NCI-H345 (cell line): ENCODE measurements at regions not wholly inside any gene's neighbourhood (a gene's known extent, or its start where the extent isn't known, plus 50 kb on each side); places are given as distances from the start of the nearest gene placed in this dataset.
A peak's percentile ranks its signal among the peaks of the same experiment; 100 is the strongest.
"Not testable (repeated sequence)": the region's sequence is repeated elsewhere in the genome, so short reads cannot be mapped to it uniquely, and the experiment has no call there.

ENCODE experiments used
- DNase-seq: peaks from one replicate; lab custom pipeline; 2025; lab: John Stamatoyannopoulos, UW

DNA sequence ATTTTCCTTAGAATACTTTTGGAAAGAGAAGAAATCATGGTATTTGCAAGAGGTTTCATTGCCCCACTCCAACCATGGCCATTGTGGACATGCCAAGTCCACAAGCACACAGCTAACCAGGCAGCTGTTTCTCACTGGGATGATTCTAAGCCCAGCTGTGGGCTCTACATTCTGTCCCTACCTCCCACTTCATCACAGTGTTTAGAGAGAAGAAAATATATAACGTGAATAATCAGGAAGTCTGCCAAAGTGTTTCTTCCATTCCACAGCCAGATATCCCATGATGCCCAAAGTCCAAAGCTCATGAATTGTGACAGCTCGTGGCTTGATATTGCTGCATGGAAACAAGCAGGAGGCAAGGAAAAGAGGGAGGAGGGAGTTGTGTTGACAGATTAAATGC, 433.7 kb upstream of the GYPC start:
- no peak for DNase-seq

DNA sequence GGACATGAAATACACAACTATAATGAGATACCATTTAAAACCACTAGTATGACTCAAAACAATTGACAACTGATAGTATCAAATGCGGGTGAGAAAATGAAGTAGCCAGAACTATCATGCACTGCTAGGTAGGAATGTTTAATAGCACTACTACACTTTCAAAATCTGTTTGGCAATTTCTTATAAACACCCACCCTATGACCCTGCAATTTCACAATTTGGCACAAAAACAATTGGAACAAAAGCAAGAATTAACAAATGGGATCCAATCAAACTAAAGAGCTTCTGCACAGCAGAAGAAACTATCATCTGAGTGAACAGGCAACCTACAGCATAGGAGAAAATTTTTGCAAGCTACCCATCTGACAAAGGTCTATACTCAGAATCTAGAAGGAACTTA, 431.2 kb upstream of the GYPC start:
- DNase-seq: no peak

DNA sequence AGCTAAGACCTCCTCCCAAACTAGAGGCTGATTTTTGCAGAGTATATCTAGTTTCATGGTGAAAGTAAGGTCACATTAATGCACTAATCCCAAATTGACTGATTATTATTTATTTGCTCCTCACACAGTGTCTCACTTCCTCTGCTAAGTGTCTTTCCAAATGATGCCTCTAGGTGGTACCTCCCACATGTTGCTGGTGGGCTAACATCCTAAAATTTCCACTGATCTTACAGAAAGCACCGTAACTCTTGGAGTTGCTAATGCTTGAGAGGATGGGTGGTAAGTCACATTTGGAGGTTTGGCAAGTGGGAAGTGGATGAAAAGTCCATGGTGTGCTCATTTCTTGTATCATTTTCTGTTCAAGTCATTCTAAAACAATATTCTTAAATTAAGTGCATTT, 428.7 kb upstream of the GYPC start:
- no peak for DNase-seq

DNA sequence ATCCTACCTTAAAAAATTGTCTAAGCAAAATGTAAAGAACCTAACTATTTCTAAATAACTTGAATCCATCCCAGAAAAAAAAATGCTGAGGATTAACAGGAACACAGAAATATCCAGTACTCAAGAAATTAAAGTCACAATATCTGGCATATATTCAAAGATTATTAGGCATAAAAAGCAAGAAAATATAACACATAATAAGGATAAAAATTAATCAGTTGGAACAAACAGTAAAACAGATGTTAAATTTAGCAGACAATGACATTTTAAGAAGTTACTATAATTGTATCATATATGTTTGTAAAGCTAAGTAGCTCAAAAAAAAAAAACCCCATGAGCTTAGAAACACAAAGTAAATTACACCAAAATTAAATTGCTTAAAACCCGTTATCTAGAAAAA, 427.4 kb upstream of the GYPC start:
- no peak for DNase-seq

DNA sequence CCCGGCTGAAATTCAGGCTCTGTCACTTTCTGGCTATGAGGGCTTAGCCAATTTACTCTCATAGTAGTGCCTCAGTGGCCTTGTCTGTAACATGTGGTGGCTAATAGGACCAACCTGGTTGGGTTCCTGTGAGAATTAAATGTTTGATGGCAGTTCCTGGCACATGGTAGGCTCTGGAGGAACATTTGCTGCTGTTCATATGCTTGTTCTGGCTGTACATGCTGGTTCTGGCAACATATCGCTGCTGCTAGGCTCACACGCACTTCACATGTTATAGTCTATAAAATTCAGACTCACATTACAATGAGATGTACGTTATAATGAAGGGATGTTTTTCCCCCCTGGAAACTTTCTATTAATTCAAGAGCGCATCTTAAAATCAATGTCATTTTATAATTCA, 417.7 kb upstream of the GYPC start:
- DNase-seq: no peak

DNA sequence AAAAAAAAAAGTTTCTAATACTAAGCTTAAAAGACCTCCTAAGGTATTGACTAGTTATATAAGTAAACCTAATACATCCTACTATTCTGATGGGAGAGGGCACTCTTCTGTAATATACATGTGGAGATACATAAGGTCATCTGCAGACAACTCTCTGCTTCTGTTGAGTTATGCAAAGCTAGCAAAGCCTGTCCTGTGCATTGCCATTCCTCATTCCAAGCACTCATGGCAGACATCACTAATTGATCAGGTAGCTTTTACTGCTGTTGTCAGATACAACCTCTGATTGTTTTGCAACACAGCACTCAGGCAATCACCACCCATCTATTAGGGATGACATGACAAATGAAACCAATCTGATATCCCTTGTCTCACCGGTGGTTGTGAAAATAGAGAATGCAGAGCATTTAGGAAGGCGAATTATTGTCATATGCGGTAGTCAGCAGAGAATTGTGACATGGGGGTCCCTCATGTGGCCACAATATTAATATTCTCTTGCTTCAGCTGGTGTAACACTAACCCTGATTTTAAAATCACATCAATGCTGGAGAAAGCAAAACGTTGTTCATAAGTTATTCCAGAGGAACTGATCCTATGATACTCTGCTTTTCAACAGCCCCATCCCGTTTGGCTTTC, 416.5 kb upstream of the GYPC start:
- no peak for DNase-seq

DNA sequence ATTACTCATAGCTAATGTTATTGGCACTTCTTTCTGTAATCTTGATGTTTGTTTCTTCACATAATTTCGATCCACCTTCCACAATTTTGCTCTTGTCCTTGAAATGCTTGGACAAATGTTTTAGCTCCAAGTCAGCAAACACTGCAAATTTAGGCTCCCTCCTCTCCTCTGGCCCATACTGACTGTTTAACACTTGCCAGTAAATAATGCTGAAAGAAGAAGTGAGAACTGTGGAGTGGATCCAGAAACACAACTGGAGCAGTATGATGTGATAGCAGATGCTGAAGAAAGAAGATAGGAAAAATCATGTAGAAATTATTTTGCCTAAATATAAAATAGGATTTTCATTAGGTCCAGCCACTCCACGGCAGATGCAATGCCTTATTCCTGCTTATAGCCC, 415.0 kb upstream of the GYPC start:
- no peak for DNase-seq

DNA sequence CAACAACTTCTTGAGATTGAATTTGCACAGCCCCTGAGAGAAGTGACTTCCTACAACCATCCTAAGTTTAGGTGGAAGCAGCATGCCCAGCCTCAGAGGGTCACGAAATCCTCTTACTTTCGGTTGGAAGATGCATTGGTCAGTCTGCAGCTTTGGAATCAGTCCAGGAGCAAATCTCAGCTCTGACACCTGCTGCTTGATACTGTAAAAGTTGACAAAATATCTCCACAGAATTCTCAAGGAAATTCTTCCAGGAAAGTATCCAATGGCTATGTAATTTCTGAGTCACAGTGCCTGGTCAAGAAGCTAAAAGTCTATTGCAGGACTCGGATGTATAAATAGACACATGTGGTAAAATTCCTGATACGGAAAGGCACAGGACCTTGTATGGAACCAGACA, 414.5 kb upstream of the GYPC start:
- DNase-seq: no peak

DNA sequence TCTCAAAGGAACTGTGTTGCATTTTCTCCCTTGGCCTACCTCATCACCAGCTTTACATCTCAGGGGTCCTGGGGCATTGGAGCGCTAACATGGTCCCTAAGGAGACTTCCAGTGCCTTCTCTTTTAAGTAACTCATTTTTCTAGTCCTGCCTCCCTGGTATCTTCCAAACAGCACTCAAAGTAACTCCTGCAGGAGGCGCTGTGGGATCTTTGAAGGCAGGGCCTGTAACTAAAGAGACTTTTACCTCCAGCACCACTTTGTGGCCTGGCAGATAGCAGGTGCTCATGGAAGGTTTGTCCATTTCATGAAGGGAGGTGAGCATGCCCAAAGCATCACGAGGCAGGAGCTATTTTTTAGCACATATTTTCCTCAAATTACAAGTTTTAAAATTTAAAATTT, 411.0 kb upstream of the GYPC start:
- peak; percentile 1 for DNase-seq

DNA sequence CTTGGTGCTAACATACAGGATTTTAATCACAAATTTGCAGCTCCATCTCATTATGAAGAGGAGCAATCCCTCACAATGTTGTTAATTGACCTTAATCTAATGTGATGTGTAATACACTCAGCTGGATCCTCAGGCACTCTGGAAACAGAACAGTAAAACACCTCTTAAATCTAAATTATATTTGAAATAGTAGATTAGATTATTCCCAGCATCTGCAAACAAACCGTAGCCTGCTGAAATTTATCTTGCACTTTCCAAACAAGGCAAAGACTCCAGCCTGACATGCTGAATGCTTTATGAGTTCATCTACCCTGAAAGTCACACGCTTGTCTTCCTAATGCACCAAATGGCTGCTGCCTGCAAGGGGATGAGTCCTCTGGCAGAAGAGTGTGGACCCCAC, 402.3 kb upstream of the GYPC start:
- no peak for DNase-seq

DNA sequence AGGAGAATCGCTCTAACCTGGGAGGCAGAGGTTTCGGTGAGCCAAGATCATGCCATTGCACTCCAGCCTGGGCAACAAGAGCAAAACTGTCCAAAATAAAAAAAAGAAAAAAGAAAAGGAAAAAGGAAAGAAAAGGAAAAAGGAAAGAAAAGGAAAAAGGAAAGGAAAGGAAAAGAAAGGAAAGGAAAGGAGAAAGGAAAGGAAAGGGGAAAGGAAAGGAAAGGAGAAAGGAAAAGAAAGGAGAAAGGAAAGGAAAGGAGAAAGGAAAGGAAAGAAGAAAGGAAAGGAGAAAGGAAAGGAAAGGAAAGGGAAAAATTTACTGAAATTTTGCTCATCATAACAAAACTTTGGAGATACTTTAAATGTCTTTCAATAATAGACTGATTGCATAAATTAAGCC, 391.3 kb upstream of the GYPC start:
- no peak for DNase-seq

DNA sequence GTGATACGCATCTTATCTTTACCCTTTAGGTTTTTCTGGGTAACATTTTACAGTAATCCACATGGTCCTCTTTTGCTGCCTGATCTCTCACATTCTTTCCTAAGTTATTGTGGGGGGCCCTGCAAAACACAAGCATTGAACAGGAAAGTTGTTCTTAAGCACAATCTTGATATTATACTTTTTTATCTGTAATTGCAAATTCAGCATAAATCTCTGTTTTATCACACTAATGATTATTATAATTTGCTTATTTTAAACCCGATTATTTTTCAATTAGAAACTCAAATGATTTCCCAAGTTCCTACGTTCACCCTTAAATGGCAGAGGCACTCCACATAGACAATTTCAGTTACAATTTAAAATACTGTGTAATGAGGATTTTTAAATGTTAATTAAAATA, 386.0 kb upstream of the GYPC start:
- no peak for DNase-seq

DNA sequence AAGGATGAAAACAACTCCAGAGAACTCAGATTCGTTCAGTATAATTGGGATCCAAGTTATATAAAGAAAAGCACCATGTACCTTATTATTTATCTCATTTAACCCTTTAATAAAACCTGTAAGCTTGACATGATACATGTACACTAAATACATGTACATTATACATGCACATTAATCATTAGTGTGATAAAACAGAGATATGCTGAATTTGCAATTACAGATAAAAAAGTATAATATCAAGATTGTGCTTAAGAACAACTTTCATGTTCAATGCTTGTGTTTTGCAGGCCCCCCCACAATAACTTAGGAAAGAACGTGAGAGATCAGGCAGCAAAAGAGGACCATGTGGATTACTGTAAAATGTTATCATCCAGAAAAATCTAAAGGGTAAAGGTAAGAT, 385.4 kb upstream of the GYPC start:
- DNase-seq: no peak

DNA sequence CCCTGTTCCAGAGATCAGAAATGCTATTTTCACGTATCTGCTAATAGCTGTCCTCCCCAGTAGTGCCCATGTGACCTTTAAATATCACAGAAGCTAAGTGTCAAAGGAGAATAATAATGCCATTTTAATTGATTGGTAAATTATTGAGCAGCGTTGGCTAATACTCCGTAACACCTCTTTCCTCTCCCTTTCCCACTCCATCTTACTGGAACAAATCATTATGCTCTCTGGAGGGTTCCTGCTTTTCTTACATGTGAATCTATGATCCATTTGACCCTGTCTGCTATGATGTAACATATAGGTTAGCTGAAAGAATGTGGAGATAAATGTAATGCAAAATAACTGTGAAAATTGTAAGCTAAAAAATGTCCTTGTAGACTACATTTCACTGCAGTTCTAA, 383.6 kb upstream of the GYPC start:
- DNase-seq: no peak

DNA sequence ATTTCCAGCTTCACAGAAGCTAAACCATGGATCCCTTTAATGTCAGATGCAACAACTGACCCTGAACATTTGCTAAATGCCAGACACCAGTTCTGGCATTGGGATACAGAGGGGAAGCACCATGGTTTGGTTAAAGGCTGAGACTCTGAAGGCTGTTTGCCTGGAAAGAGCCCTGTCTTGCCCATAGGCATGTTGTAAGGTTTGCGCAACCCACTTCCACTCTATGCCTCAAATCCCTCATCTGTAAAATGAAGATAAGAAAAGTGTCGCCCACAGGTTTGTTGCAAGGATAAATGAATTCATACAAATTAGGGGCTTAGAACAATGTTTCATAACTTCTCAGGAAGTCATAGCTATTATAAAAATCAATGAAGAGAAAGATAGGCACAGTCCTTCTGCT, 380.9 kb upstream of the GYPC start:
- no peak for DNase-seq

DNA sequence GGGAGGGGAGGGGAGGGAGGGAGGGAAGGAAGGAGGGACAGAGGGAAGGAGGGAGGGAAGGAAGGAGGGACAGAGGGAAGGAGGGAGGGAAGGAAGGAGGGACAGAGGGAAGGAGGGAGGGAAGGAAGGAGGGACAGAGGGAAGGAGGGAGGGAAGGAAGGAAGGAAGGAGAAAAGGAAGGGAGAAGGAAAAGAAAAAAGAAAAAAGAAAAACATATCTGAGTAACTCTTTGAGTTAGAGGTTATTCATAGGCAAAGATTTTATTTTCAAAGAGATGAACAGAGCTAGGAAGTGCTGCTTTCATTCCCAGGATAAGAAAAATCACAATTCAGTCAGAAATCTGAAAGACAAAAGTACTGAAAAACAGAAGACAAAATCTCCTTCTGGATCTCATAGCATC, 379.7 kb upstream of the GYPC start:
- not testable (repeated sequence) for DNase-seq

DNA sequence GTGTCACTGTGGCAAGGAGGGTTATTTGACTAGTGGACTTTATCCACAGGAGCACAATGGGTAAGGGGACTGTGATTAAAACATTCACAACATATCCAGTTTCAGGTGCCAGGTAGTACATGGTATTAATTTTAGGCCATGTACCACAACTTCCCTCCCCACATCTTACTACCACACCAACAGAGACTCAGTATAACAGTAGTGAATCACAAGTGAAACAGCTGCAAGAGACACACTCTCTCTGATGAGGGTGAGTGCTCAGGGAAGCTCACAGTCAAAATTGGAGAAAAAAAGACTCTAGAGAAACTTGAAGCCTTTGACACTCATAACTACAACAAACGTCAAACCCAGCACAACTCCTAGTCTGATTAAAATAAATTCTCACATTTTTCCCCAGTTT, 367.6 kb upstream of the GYPC start:
- DNase-seq: no peak

DNA sequence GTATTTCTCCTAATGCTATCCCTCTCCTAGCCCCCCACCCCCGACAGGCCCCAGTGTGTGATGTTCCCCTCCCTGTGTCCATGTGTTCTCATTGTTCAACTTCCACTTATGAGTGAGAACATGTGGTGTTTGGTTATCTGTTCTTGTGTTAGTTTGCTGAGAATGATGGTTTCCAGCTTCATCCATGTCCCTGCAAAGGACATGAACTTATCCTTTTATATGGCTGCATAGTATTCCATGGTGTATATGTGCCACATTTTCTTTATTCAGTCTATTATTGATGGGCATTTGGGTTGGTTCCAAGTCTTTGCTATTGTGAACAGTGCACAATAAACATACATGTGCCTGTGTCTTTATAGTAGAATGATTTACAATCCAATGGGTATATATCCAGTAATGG, 362.0 kb upstream of the GYPC start:
- not testable (repeated sequence) for DNase-seq

DNA sequence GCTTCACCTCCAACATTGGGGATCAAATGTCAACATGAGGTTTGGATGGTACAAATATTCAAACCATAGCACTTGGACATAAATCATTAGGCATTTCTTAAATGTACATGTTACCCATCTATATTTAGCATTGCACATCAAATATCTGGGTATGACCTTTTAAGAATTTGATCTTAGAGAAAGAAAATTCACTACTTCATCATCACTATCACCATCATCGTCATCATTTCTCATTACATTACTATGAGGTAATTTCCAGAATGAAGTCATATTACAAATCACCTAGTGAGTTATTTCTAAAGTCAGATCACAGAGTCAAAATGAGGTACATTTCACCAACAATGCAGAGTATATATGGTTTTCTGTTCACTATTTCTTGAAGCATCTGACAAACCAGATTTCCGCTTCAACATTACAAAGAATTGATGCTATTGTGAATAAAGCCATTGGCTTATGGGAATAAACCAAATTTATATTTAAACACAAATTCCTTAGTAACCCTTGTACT, 356.4 kb upstream of the GYPC start:
- DNase-seq: no peak

DNA sequence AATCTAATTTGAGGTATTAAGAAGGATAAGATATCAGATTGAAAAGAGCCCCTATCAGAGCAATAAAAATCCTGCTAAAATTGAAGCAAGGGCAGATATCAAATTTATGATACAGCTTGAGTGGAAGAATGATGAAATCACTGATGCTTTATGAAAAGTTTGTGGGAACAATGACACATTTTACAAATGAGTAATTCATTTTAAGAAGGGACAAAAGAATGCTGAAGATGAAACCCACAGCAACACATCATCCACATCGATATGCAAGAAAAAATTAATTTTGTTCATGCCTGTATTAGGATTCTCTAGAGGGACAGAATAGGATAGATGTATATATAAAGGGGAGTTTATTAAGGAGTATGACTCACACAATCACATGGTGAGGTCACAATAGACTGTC, 355.6 kb upstream of the GYPC start:
- DNase-seq: no peak

DNA sequence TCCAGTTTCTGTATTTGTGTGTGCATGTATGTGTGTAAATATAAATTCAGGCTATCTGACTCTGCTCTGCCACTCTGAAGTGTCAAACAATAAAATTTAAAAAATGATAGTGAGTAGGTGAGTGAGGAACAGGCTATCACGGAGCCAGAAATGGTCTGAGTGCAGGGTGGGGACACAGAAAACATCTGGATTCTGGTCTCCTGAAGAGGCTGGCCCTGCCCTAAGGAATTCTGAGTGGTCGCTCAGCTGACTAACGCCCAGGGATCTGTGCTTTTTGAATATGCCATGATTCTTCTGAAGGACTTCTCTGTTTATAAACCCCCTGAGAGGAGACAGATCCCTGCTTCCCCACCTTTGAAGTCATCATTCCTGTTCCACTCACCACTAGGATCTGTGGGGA, 353.9 kb upstream of the GYPC start:
- no peak for DNase-seq

DNA sequence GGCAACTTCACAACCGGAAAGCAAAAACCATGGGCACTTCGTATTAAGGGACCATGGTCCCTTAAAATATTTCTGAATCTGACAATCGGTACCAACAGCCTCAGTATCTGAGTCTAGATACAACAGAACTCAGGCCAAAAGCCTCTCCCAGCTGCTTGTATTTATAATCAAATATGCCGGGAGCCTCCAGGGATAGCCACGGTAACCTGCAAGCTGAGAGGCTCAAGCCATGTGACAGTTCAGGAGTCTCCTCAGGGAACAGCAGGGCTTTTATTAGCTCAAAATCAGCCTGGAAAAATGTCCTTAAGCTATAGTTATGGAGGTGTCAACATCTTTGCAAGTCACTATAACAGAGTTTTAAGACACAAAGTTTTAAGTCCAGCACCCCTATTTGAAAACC, 352.8 kb upstream of the GYPC start:
- DNase-seq: no peak

DNA sequence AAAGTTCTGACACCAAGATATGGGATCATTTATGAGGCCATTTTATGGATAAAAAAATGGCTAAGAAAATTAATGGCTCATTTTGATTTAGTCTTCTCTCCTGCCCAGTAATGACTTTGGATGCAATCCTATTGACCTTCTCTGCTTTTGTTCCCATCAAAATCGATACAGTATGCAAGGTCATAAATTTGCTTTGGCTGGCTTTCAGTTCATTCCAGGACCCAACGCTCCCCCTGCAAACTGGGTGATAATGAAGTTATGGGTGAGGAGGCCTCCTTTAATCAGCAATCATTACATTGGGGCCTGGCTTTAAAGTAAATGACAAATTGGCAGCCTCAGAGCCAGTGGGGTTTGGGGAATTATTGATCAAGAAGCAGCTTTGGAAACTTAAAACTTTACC, 351.8 kb upstream of the GYPC start:
- no peak for DNase-seq

DNA sequence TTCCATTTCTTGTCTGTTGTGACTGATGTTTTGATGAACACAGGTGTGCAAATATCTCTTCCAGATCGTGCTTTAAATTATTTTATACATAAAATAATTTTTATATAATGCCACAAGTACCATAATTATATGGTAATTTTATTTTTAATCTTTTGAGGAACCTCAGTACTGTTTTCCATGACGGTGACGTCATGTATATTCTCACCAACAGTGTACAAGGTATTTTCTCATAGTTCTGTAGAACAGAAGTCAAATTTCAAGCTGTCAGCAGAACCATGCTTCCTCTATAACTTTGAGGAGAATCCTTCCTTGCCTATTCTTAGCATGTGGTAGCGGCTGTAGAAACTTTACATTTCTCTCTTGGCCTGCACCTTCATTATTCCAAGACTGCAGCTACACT, 349.4 kb upstream of the GYPC start:
- no peak for DNase-seq

DNA sequence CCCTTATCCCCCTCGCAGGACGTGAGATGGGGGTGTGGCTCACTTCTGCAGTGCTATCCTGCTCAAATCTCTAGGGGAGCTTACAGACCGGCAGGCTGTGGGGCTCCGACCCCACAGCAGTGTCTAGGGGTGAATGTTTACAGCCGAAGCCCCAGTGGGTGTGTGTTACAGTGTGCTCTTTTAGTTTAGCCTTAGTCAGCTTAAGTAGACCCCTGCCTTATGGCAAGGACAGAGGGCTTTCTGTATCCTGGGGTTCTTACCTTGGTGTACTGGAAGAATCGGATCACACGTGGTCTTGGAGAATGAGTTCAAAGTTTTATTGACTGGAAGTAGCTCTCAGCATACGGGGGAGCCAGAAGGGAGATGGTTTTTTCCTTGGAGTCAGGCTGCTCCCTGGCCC, 348.2 kb upstream of the GYPC start:
- DNase-seq: no peak
